RPMI7951 (cell line): ENCODE measurements at regions not wholly inside any gene's neighbourhood (a gene's known extent, or its start where the extent isn't known, plus 50 kb on each side); places are given as distances from the start of the nearest gene placed in this dataset.
"Not testable (repeated sequence)": the region's sequence is repeated elsewhere in the genome, so short reads cannot be mapped to it uniquely, and the experiment has no call there.

Experiments
- DNase-seq: peaks from one replicate; pipeline ENCODE4 v3.0.0-alpha.2; 2012; ENCODE audit warnings: low read depth

DNA sequence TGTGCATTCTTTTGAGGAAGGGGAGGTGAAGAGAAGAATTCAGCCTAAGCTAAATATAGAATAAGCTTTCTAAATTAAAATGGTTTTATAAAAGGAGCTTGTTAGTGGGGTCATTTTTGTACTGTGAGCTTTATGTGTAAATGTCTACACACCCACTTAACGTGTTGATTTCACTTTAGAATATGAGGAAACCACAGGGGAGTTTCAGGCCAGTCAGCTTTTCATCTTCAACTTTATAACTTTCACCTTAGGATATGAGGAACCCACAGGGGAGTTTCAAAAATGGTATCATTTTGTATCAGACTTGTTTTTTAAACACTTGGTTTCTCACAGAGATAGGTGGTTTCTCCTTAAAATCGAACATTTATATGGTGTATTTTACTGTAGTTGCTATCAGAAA is 120.7 kb upstream of the NIPA1 start:
- not testable (repeated sequence) for DNase-seq

DNA sequence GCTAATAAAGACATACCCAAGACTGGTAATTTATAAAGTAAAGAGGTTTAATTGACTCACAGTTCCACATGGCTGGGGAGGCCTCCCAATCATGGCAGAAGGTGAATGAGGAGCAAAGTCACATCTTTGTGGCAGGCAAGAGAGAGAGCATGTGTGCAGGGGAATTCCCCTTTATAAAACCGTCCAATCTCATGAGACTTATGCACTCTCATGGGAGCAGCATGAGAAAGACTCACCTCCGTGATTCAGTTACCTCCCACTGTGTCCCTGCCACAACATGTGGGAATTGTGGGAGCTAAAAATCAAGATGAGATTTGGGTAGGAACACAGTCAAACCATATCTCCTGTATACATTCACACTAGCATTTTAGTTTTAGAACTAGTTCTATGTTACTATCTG is 101.7 kb upstream of the NIPA1 start:
- DNase-seq = peak; percentile 9

- not testable (repeated sequence) for DNase-seq
Measured at GRCh38 chr15:22699881-22700280, 86.6 kb upstream of the NIPA1 start.

DNA sequence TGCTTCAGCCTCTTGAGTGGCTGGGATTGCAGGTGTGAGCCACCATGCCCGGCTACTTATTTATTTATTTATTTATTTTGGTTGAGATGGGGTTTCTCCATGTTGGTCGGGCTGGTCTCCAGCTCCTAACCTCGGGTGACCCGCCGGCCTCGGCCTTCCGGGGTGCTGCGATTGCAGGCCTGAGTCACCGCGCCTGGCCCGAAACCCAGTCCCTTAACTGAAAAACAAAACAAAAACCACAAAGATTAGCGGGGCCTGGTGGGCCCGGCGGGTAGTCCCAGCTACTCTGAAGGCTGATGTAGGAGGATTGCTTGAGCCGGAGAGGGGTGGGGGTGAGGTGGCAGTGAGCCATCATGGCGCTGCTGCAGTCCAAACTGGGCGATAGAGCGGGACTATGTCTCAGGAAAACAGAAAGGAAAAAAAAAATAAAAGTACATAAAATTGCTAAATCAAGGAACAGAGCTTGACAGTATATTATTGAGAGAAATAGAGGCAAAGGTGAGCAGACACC is 75.6 kb upstream of the NIPA1 start:
- DNase-seq = not testable (repeated sequence)

DNA sequence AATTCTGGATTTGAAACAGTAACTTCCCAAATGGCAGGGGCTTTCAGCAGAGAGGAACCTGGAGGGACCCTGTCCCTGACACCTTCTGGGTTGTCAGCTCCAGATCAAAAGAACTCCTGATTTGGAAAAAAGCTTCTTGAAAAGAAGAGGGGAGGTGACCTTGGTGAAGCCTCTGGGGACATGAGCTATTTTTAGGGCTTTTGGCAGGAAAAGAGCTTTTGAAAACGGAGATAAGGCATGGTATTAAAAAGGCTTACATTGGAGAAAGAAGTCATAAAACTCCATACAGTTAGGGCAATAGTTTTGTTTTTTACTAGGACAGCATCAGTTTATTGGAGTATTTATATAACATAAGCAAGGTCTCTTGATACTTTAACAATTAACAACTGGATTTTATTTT is 72.5 kb upstream of the NIPA1 start:
- DNase-seq = not testable (repeated sequence)

DNA sequence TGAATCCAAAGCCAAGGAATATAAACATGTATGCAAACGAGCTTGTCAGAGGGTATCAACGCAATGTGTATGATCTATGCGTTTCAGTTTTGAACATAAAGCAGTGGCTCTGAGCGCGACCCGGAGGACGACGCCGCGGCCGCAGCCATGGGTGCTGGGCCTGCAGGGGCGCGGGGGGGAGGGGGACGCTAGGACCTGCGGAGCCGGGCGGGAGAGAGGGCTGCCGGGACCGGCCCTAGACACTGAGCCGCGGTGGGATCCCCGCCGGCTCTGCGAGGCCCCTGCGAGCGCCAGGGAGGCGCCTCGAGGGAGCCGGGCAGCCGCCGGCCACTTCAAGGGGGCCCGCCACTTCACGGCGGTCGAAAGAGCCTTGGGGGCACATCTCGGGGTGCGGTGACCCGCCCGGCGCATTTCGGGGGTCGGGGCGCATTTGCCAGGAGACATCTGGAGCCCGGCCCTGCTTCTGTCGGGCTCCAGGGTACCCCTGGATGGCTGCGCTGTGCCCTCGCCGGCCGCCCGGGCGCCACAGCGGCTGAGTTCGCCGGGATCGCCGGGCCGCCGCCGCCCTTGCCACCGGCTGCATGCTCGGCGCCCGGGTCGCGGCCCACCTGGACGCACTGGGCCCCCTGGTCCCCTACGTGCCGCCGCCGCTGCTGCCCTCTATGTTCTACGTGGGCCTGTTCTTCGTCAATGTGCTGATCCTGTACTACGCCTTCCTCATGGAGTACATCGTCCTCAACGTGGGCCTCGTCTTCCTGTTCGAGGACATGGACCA is 71.9 kb upstream of the NIPA1 start:
- not testable (repeated sequence) for DNase-seq

DNA sequence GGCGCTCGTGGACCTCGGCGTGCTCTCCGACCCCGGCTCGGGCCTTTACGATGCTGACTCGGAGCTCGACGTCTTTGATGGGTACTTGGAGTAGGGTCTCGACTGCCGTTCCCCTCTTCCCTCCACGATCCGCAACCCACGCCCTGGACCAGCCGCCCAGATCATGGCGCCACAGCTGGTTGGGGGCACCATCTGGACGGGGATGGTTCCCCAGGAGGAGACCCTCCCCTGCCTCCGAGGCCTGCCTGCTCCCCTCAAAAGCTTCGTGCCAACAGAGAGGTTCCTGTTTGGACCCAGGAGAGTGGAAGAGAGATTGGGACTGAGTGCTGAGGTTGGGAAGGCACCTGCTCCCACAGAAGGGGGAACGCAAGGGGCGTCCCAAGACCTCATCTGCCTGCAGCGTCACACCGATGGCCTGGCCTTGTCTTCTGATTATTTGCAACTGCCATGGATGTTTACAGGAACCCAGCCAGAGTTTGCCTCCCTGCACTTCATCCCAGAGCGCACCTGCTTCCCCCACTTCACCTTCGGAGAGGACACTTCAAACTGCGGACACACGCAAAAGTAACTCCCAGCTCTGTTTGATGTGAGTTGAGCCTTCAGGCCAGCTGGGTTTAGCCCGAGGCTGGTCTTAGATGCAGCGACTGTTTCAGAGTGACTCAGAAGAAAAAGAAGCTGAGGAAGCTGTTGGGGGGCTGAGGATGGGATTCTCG is 71.2 kb upstream of the NIPA1 start:
- not testable (repeated sequence) for DNase-seq

GRCh38 chr15:22719980-22720379 is 66.5 kb upstream of the NIPA1 start:
- not testable (repeated sequence) for DNase-seq

DNA sequence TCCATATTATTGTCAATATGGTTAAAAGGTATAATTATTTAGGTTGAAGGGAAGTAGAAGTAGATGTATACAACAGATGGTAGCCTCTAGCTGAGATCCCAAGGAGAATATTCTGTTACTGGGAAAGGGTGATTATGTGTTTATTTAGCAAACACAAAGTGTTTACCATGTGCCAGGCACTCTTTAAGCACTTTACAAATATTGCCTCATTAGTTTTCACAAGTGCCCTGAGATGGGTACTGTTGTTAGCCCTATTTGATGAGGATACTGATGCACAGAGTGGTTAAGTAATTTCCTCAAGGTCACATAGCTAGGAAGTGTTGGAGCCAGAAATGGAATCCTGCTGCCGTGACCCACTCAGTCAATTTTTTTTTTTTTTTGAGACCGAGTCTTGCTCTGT is 60.3 kb upstream of the NIPA1 start:
- not testable (repeated sequence) for DNase-seq

DNA sequence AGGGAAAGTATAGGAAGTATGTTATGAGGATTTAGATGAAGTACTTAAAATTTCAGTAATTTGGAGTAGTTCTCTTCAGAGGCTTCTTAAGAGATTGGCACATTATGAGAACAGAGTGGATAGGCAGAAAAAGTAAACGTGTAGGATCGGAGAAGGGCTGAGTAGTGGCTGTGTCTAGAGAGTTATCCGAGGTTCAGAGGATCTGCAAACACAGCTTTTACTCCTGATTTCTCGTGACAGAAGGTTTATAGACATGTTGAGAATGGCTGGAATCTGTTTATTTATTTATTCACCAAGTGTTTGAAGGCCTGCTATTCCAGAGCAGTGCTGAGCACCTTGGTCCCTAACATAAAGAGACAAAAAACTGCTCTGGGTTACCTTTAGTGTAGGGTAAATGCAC is 51.4 kb upstream of the NIPA1 start:
- not testable (repeated sequence) for DNase-seq

- DNase-seq = no peak
Measured at GRCh38 chr15:22735781-22736180, 50.7 kb upstream of the NIPA1 start.

- not testable (repeated sequence) for DNase-seq
Measured at GRCh38 chr15:22736200-22736599, 50.2 kb upstream of the NIPA1 start.
